SKM-1 treated with dmso at 0.1 percent for 144 hours (cell line): ENCODE measurements at regions not wholly inside any gene's neighbourhood (a gene's known extent, or its start where the extent isn't known, plus 50 kb on each side); places are given as distances from the start of the nearest gene placed in this dataset.
"Not testable (repeated sequence)": the region's sequence is repeated elsewhere in the genome, so short reads cannot be mapped to it uniquely, and the experiment has no call there.

Experiments
- DNase-seq: peaks from one replicate; lab custom pipeline; 2025; ENCODE audit not compliant: unreplicated experiment; lab: John Stamatoyannopoulos, UW

DNA sequence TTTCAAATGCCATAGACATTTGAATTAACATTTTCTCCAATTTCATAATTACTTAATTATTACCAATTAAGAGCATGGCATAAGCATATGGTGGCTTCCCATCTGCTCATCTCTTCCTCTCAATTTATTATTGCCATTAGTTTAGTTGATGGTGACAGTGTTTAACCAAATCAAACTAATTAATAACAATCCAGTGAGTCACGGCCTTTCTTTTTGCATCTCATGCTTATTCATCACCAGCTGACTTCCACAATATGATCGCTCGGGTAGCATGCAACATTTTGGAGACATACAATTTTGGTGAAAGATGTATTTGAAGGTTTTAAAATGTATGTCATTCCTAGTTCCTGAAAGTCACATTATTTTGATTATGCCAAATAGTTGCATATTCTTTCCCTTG lies 172.8 kb upstream of the TACR3 start:
- DNase-seq: no peak

DNA sequence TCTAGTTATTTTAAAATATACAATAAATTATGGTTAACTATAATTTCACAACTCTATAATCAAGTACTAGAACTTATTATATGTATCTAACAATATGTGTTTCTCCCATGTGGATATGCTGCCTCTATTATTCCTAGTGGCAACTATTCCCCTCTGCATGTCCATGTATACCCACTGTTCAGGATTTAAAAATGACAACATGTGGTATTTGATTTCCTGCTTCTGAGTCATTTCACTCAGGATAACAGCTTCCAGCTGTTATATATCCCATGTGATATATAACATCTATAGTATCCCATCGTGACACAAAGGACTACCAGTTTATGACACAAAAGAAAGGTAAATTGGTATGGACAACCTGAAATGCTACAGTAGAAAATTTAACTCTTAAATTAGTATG lies 167.4 kb upstream of the TACR3 start:
- DNase-seq: no peak

DNA sequence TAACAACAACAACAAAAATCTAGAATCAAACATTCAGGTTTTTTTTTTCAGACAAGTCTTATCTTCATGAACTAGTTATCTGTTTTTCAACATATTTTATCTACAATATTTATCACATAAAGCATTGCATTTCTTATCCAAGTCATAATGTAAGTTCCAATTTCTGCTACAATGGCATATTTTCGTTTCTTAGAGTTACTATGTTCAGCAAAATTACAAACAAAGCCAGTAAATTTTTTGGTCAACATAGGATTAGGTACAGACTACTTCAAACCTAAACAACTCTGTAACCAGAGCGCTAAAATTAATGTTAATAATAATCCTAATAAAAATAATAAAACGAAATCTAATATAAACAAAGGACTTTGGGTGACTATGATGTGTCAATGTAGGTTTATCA lies 165.4 kb upstream of the TACR3 start:
- no peak for DNase-seq

DNA sequence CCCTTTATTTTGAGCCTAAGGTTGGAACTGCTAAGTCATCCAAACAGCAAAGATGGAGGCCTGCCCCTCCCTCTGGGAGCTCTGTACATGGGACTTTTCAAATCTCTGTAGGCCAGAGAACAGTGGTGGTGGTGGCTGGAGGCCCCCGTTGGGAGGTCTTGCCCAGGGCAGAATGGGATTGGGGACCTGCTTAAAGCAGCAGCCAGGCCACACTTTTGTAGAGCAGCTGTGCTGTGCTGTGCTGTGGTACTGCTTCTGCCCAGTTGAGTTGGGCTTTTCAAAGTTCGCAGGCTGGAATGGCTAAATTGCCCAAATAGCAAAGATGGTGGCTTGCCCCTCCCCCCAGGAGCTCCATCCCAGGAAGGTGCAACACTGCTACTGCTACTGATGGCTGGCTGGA lies 147.5 kb upstream of the TACR3 start:
- DNase-seq: no peak

DNA sequence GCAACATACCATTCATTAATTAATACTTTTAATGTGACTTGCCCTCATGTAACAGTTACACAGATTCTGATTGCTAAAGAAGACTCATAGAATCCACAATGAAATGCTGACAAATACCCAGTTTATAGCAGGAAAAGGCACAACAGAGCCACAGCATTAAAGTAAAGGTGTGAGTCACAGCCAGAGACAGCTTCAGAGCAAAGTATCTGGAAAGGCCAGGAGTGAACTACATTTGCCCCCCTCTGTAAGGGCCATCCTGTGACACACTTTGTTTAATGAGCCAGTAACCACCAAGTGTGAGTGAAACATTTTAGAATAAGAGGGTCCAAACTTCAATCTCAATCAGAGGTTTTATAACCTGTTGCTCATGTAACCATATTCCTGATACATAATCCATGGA lies 133.8 kb upstream of the TACR3 start:
- DNase-seq: no peak

DNA sequence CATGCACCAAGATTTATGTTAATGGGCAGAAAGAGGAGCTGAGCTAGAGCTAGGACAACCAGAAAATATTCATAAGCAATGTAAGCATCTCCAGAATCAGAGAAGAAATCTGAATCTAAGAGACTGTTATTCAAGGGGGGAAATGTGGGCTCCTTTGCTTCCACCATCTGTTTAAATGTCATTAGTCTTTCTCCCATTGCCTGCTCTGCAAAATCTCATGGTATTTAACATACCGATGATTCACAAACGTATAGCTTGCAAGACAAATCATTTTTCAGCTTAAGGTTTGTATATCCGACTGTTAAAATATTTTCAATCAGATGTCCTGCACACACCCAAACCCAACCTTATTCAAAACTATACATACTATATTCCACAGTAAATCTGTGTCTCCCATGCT lies 133.4 kb upstream of the TACR3 start:
- DNase-seq: no peak

DNA sequence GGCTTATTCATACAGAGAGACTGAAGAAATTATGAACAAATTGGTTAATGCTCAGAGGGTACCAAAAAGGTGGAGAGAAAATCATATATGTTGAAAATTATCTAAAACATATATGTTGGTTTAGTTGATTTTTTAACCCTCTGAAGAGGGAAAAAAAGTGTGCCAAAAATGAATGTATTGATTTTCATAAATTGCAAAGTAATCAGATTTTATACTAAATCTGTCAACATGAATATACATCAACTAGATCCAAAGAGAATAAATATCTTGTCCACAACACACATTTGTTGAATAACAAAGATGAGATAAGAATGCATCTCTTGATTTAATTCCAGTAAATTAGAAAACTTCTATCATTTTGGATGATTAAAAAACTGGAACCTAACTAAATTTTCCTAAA lies 125.3 kb upstream of the TACR3 start:
- DNase-seq: no peak

DNA sequence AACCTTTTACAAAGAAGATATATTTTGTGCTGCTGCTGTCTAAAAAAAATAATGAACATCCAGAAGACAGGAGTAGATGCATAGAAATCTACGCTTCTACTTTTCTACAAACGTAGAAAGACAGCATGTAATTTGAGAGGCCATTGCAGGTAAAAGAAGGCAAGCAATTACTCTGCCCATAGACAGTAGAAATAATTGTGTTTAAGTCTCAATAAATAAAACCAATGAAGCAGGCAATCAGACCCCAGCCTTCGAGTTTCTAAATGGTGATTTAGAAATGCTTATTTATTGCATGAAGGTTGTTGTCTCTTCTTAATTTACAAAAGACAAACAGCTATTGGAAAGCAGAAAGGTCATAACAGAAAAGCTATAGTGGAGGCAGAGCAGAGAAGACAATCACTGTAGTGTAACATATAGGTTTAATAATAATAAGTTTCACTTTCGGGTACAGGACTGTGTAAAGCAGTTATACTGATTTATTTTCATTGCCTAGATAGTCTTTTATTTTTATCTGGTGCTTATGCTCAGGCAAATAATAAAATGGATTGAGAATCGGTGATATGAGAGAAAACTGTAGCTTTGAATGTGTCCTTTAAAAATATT lies 123.0 kb upstream of the TACR3 start:
- no peak for DNase-seq

DNA sequence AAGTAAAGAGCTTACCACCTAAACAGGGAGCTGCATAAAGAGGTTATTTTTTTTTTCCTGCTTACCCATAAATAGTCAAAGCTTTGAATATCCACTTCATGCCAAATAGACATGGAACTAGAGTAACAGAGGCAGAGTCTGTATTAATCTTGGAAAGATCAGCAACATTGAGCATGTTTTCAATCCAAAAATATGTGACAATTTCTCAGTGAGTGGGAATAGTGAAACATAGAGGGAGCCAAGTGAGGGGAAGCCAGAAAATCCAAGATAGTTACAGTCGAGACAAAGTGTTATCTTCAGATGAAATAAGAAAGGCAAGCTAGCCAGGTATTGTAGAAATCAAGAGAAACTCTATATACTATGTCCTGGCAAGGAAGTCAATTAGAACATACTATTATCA lies 122.3 kb upstream of the TACR3 start:
- DNase-seq: no peak

DNA sequence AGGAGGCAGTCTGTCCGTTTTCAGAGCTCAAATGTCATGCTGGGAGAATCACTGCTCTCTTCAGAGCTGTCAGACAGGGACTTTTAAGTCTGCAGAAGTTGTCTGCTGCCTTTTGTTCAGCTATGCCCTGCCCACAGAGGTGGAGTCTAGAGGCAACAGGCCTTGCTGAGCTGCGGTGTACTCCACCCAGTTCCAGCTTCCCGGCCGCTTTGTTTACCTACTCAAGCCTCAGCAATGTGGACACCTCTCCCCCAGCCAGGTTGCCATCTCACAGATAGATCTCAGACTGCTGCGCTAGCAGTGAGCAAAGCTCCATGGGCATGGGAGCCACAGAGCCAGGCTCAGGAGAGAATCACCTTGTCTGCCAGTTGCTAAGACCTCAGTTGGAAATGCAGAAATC lies 90.5 kb upstream of the TACR3 start:
- not testable (repeated sequence) for DNase-seq

DNA sequence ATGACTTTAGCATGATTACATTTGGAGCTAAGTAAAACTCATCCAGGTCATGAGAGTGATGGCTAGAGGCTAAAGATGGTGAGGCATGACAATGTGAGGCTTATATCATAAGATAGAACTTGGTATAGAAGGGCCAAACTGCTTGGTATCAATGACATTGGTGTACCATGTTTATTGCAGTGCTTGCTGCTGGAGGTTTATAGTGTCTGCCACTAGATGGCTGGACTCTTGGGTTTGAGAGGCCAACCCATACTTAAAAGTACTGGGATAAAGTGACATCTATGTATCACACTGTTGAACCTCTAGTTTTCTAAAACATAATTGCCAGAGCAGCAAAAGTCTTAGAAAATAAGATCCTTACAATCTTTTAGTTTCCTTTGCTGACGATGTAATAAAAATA lies 83.0 kb upstream of the TACR3 start:
- no peak for DNase-seq

DNA sequence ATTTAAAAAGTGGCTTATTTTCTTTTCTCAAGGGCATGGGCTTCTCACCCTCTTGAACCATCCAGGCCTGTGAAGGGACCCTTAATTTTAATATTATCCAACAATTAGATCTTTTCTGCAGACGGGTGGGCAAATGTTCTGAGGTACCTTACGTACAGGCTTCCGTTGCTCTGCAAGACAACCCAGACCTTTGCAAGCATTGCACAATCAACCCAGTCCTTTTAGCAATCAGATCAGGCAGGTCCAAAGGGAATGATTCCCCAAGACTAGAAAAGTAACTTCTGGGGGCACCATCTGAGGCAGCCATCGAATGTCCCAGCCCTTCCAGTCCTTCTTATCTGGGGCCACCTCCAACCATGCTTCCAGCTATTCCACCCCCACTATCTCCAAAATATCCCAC lies 67.3 kb upstream of the TACR3 start:
- no peak for DNase-seq

DNA sequence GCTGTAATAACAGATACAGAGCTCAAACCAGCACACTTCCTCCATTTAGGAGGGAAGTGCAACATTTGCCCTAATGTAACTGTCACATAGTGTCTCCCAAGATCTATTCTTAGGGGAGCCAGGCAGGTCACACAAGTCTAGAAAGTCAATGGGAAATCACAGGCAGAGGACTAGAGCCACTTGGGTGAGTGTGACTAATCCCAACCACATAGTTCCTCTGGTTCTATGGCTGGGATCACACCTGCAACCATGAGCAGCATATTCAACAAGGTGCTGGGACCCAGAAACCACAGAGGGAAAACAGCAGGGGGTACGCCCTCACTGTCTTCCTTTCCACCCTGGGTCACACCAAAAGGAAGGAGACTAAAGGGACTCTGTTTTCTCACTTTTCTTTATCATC lies 66.8 kb upstream of the TACR3 start:
- no peak for DNase-seq

DNA sequence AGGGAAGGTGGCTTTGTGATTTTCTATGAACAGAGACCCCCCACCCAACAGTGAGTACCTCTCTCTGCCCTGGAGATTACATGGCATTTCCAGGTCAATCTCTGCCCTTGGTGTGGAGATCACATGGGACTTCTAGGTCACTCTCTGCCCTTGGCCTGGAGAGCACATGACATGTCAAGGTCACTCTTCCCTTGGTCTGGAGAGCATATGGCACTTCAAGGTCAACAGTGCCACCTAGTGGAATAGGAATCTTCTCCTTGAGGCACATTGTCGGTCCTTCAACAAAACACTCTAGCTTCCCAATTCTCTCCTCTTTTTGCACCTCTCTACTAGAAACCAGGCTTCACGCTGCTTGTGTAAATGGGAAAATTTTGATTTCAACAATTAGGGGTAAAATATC lies 66.2 kb upstream of the TACR3 start:
- peak; percentile 45 for DNase-seq

DNA sequence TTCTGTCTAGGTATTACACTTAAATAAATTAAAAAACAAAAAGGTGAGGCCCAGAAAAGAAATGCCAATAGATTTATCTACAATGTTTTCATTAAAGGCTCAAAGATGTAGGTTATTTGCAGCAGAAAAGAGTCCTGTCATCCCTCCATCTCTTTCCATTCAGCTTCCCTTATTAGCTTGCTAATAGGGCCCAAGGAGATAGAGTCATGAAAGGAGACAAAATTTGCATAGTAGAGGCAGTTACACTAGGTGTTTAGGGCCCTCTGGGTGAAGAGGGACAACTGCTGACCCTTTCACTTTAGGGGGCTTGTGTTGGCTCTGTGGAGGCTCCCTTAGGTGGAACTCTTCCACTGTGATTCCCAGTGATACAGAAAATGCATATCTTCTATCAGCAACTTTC lies 58.4 kb upstream of the TACR3 start:
- DNase-seq: no peak

DNA sequence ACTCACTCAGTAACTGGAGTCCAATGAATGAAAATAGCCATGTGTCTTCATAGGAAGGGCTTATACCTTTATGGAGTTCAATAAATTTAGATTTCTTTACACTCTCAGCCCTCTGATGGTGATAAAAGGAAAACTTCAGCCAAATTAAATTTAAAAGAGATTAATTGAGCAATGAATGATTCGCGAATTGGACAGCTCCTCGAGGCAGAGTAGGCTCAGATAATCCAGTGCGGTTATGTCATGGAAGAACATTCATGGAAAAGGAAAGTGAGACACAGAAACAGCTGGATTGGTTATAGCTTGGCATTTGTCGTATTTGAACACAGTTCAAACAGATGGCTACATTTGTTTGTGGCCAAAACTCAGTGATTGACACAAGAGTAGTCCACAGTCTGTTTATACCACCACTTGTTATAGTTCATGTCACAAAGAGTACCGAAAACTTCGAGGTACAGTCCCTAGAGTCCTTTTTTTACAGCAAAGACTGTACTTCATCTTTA lies 54.6 kb upstream of the TACR3 start:
- no peak for DNase-seq

DNA sequence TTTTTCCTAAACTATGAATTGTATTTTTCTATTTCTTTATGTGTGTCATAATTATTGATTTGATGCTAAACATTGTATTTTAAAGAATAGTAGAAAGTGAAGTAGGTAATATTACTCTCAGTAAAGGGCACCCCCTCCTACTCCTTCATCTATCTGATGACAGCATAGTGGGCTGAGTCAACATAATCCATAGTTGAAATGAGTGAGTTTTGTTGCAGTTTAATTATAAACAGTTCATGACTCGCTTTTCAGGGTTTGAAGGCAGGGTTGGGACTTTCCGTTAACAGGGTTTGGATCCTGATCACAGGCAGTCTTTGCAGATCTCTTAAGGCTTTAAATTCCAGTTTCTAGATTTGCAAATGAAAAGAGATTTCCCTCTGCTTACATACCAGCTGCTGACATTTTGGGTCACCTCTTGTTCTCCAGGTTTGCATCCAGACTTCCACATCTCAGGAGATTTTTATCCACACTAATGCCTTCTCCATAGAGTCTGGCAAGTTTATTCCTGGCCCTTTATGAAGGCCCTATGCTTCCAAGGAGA lies 54.0 kb upstream of the TACR3 start:
- no peak for DNase-seq
